Fibroblast of the aortic adventitia (primary cell): ENCODE measurements at regions not wholly inside any gene's neighbourhood (a gene's known extent, or its start where the extent isn't known, plus 50 kb on each side); places are given as distances from the start of the nearest gene placed in this dataset.

Experiments
- DNase-seq: peaks from one replicate; pipeline ENCODE4 v3.0.0-alpha.2; 2010; ENCODE audit warnings: low read depth
- H3K4me3 ChIP-seq: 2 replicates; pipeline ENCODE4 v1.5.1; 2011; ENCODE audit warnings: low read depth, mild to moderate bottlenecking, control low read depth, low read length, moderate library complexity
- CTCF ChIP-seq: IDR thresholded peaks from 2 replicates; pipeline ENCODE4 v1.5.1; 2011; ENCODE audit warnings: mild to moderate bottlenecking, low read length, control low read depth, inconsistent platforms; ENCODE audit not compliant: insufficient read depth

GRCh38 chr2:228866781-228867180 is 404.3 kb downstream of the PID1 start:
- DNase-seq = no peak
- no peak overlapping the region for H3K4me3 ChIP-seq
- no peak for TF ChIP-seq CTCF

GRCh38 chr2:228866044-228866443 is 405.0 kb downstream of the PID1 start:
- H3K4me3 ChIP-seq = no peak overlapping the region
- DNase-seq = no peak
- no peak for TF ChIP-seq CTCF

GRCh38 chr2:228864131-228864530 is 407.0 kb downstream of the PID1 start:
- no peak overlapping the region for H3K4me3 ChIP-seq
- DNase-seq = no peak
- no peak for TF ChIP-seq CTCF

- TF ChIP-seq CTCF = no peak
- H3K4me3 ChIP-seq = no peak overlapping the region
- DNase-seq = no peak
Observed at GRCh38 chr2:228860601-228861285, 410.3 kb downstream of the PID1 start.

GRCh38 chr2:228853151-228853550 is 417.9 kb downstream of the PID1 start:
- no peak for TF ChIP-seq CTCF
- no peak overlapping the region for H3K4me3 ChIP-seq
- DNase-seq = no peak

GRCh38 chr2:228848638-228849037 is 422.4 kb downstream of the PID1 start:
- no peak for TF ChIP-seq CTCF
- H3K4me3 ChIP-seq = no peak overlapping the region
- DNase-seq = no peak

GRCh38 chr2:228847684-228848083 is 423.4 kb downstream of the PID1 start:
- H3K4me3 ChIP-seq = no peak overlapping the region
- DNase-seq = peak; percentile 69
- no peak for TF ChIP-seq CTCF
